ENCODE measurements at regions not wholly inside any gene's neighbourhood (a gene's known extent, or its start where the extent isn't known, plus 50 kb on each side); places are given as distances from the start of the nearest gene placed in this dataset.

DNA sequence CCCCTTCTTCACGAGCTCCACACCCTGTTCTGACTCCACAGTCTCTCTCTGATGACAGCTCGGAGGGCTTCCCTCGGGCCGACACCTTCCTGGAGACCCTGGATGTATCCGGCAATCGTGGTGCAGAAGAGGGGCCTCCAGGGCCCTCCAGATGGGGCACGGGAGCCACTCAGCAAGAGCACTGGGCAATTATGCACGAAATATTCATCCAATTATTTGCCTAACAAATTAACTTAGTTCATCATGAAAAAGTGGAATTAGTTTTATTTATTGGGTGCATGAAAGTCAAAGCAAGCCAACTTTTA, 277.3 kb upstream of the HDAC4 start:
- TF ChIP-seq, protein P1, sequence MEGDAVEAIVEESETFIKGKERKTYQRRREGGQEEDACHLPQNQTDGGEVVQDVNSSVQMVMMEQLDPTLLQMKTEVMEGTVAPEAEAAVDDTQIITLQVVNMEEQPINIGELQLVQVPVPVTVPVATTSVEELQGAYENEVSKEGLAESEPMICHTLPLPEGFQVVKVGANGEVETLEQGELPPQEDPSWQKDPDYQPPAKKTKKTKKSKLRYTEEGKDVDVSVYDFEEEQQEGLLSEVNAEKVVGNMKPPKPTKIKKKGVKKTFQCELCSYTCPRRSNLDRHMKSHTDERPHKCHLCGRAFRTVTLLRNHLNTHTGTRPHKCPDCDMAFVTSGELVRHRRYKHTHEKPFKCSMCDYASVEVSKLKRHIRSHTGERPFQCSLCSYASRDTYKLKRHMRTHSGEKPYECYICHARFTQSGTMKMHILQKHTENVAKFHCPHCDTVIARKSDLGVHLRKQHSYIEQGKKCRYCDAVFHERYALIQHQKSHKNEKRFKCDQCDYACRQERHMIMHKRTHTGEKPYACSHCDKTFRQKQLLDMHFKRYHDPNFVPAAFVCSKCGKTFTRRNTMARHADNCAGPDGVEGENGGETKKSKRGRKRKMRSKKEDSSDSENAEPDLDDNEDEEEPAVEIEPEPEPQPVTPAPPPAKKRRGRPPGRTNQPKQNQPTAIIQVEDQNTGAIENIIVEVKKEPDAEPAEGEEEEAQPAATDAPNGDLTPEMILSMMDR (IDR thresholded peaks at IDR 0.05): no peak
- TF ChIP-seq ZFX (IDR thresholded peaks at IDR 0.05; ENCODE audit: borderline replicate concordance): no peak

All from 22Rv1 (cell line).